K562 (cell line): ENCODE measurements at regions not wholly inside any gene's neighbourhood (a gene's known extent, or its start where the extent isn't known, plus 50 kb on each side); places are given as distances from the start of the nearest gene placed in this dataset.
A peak's percentile ranks its signal among the peaks of the same experiment; 100 is the strongest.

Source experiments
- ATAC-seq: fragments of 200-7000 bp; cut with Tn5 transposase; 3 replicates; pipeline ENCODE4 v1.9.1; 2020; ENCODE audit warnings: moderate library complexity
- BruUV-seq: library from RNA; stranded (reverse); fragments of 400-500 nt; replicated peaks from 2 replicates; lab custom pipeline; 2021; lab: Mats Ljungman, UMichigan
- CTCF ChIA-PET: fragments of 300-600 bp; formaldehyde crosslinking; extraction: SDS; loops from one replicate; lab custom pipeline; 2021; ENCODE audit warnings: low intra/inter-chr PET ratio; lab: Yijun Ruan, JAX
- POLR2A ChIA-PET: fragments of 300-600, 350-650 bp; sonication (Branson Sonifier 250); formaldehyde crosslinking; extraction: SDS; loops from one replicate; lab custom pipeline; 2021; ENCODE audit warnings: antibody characterized with exemption, inconsistent platforms; lab: Yijun Ruan, JAX
- DNase-seq, 4 experiments: peaks; one replicate each; pipeline versions ENCODE4 v3.0.0 to v3.0.0-alpha.2; 2011 to 2018; ENCODE audit warnings: low spot score in 3 of 4, mixed read lengths in 3 of 4; ENCODE audit errors: extremely low read depth in 1 of 4
- FAIRE-seq: peaks from 2 replicates; lab custom pipeline; 2011; peaks lifted over from hg19 to GRCh38; lab: Jason Lieb, UNC
- H2AFZ ChIP-seq: 2 replicates; pipeline ENCODE4 v1.6.0; 2011; ENCODE audit warnings: low read depth, low read length, control low read depth, inconsistent platforms
- H3K27ac ChIP-seq: fragments of 200-600 bp; 3 replicates; pipeline ENCODE4 v1.8.0; 2011; ENCODE audit warnings: low read depth, mild to moderate bottlenecking, control low read depth, inconsistent platforms, low read length, moderate library complexity, mixed read lengths; ENCODE audit errors: extremely low read depth
- H3K27me3 ChIP-seq, 2 experiments: fragments of 300-600 bp in 1 of 2; 2 replicates in 1 of 2; 3 replicates in 1 of 2; pipeline versions ENCODE4 v1.6.0 to v1.8.0; 2011; ENCODE audit warnings: inconsistent platforms in 2 of 2, low read length in 2 of 2, mild to moderate bottlenecking in 1 of 2, mixed read lengths in 1 of 2, moderate library complexity in 1 of 2; ENCODE audit not compliant: control insufficient read depth in 2 of 2, insufficient read depth in 2 of 2
- H3K36me3 ChIP-seq: fragments of 300-600 bp; 3 replicates; pipeline ENCODE4 v1.8.0; 2011; ENCODE audit warnings: mild to moderate bottlenecking, low read length, inconsistent platforms; ENCODE audit not compliant: control insufficient read depth, insufficient read depth
- H3K4me1 ChIP-seq, 2 experiments: fragments of 200-600 bp in 1 of 2; replicated peaks in 1 of 2; 2 replicates in 1 of 2; 3 replicates in 1 of 2; pipeline versions ENCODE4 v1.5.1 to v1.8.0; 2011; ENCODE audit warnings: inconsistent platforms in 2 of 2, low read length in 2 of 2, mild to moderate bottlenecking in 1 of 2, mixed read lengths in 1 of 2, moderate library complexity in 1 of 2; ENCODE audit not compliant: control insufficient read depth in 2 of 2, insufficient read depth in 2 of 2
- H3K4me2 ChIP-seq: 2 replicates; pipeline ENCODE4 v1.6.1; 2011; ENCODE audit warnings: low read length, control low read depth, inconsistent platforms, mixed read lengths; ENCODE audit not compliant: insufficient read depth
- H3K4me3 ChIP-seq: fragments of 200-600 bp; sonication (generic), shearing (Covaris generic); 2 replicates; pipeline ENCODE4 v1.5.1; 2016; ENCODE audit warnings: control low read depth, inconsistent platforms
- H3K79me2 ChIP-seq: fragments of 200-600 bp; 3 replicates; pipeline ENCODE4 v1.8.0; 2011; ENCODE audit warnings: low read length, inconsistent platforms; ENCODE audit not compliant: control insufficient read depth, insufficient read depth
- H3K9ac ChIP-seq, 2 experiments: 2 replicates each; pipeline versions ENCODE4 v1.6.0 to v1.6.1; 2011; ENCODE audit warnings: low read depth in 2 of 2, low read length in 2 of 2, control low read depth in 1 of 2, inconsistent platforms in 1 of 2, mild to moderate bottlenecking in 1 of 2, mixed read lengths in 1 of 2; ENCODE audit not compliant: insufficient read depth in 1 of 2
- H3K9me1 ChIP-seq: one replicate; pipeline ENCODE4 v1.6.0; 2011; ENCODE audit warnings: inconsistent platforms, mild to moderate bottlenecking, low read length, moderate library complexity; ENCODE audit not compliant: control insufficient read depth, insufficient read depth
- H3K9me3 ChIP-seq: replicated peaks from 2 replicates; pipeline ENCODE4 v1.5.1; 2011; ENCODE audit warnings: low read depth, low read length, inconsistent platforms; ENCODE audit not compliant: control insufficient read depth, insufficient read depth
- H4K20me1 ChIP-seq: replicated peaks from 2 replicates; pipeline ENCODE4 v1.6.1; 2011; ENCODE audit warnings: low read length, inconsistent platforms, mixed read lengths; ENCODE audit not compliant: control insufficient read depth, insufficient read depth
- C11orf30 ChIP-seq: fragments of 450-650 bp; IDR thresholded peaks from 2 replicates; pipeline ENCODE4 v1.6.1; 2016; ENCODE audit warnings: low read depth, mild to moderate bottlenecking
- MAFF ChIP-seq: IDR thresholded peaks from 2 replicates; pipeline ENCODE4 v1.6.1; 2012; ENCODE audit warnings: low read length, improper control_type of control experiment
- MAFG ChIP-seq: fragments of 450-650 bp; conservative IDR thresholded peaks from 2 replicates; pipeline ENCODE4 v1.6.1; 2016; ENCODE audit warnings: missing genetic modification characterization, missing compliant biosample characterization
- NFE2 ChIP-seq: IDR thresholded peaks from 2 replicates; pipeline ENCODE4 v1.6.1; 2014; ENCODE audit warnings: antibody characterized with exemption, low read depth
- TRIM25 ChIP-seq: fragments of 450-650 bp; IDR thresholded peaks from 2 replicates; pipeline ENCODE4 v1.7.0; 2016; ENCODE audit warnings: borderline replicate concordance
- ZNF316 ChIP-seq: fragments of 450-650 bp; IDR thresholded peaks from 2 replicates; pipeline ENCODE4 v1.6.1; 2016
- WGBS: fragments of 100-300 bp; shearing (Covaris generic); methylation state at CpG from one replicate; pipeline ENCODE4 v1.1.6; 2016; ENCODE audit warnings: low coverage, mixed read lengths; ENCODE audit not compliant: insufficient coverage; ENCODE audit errors: missing lambda C conversion rate; 5-methylcytosine and 5-hydroxymethylcytosine counted together
- in situ Hi-C: fragments of 300-500 bp; cut with MboI; formaldehyde crosslinking; loops from 4 replicates; pipeline ENCODE4 v1.15.0; 2018; ENCODE audit warnings: inconsistent platforms, mixed read lengths
- intact Hi-C: fragments of 100-400 bp; cut with micrococcal nuclease; formaldehyde crosslinking; loops from 2 replicates; pipeline ENCODE4 v1.14.2; 2022
- TF ChIP-seq, protein P1 (sequence below), 2 experiments: fragments of 450-650 bp; IDR thresholded peaks; 2 replicates each; pipeline ENCODE4 v1.6.1; 2018; ENCODE audit warnings: mild to moderate bottlenecking in 2 of 2, low read depth in 1 of 2; ENCODE audit not compliant: partially characterized antibody in 2 of 2

- ChIA-PET CTCF (no interaction called here), POLR2A (no interaction called here)
- DNase-seq (no peak), ATAC-seq (no peak), FAIRE-seq (no peak)
- no peaks in the 10 kb centered on the region for H3K9me3 ChIP-seq
- no peak overlapping the region for H2AFZ ChIP-seq
- H3K9ac ChIP-seq: no peak overlapping the region
- no peak overlapping the region for H3K27ac ChIP-seq
- H4K20me1 ChIP-seq: no peaks in the 10 kb centered on the region
- H3K4me3 ChIP-seq: no peak overlapping the region
- H3K4me2 ChIP-seq: no peak overlapping the region
- no peaks in the 10 kb centered on the region for H3K79me2 ChIP-seq
- no peaks in the 10 kb centered on the region for H3K36me3 ChIP-seq
- TF ChIP-seq TRIM25 (no peak), ZNF316 (peak; percentile 81), C11orf30 (peak; percentile 70), MAFF (peak; percentile 26; the same call in 1 of the 2 replicates), MAFG (tag) (peak; percentile 73), NFE2 (peak; percentile 42; the same call in 1 of the 2 replicates)
- TF ChIP-seq, protein P1, sequence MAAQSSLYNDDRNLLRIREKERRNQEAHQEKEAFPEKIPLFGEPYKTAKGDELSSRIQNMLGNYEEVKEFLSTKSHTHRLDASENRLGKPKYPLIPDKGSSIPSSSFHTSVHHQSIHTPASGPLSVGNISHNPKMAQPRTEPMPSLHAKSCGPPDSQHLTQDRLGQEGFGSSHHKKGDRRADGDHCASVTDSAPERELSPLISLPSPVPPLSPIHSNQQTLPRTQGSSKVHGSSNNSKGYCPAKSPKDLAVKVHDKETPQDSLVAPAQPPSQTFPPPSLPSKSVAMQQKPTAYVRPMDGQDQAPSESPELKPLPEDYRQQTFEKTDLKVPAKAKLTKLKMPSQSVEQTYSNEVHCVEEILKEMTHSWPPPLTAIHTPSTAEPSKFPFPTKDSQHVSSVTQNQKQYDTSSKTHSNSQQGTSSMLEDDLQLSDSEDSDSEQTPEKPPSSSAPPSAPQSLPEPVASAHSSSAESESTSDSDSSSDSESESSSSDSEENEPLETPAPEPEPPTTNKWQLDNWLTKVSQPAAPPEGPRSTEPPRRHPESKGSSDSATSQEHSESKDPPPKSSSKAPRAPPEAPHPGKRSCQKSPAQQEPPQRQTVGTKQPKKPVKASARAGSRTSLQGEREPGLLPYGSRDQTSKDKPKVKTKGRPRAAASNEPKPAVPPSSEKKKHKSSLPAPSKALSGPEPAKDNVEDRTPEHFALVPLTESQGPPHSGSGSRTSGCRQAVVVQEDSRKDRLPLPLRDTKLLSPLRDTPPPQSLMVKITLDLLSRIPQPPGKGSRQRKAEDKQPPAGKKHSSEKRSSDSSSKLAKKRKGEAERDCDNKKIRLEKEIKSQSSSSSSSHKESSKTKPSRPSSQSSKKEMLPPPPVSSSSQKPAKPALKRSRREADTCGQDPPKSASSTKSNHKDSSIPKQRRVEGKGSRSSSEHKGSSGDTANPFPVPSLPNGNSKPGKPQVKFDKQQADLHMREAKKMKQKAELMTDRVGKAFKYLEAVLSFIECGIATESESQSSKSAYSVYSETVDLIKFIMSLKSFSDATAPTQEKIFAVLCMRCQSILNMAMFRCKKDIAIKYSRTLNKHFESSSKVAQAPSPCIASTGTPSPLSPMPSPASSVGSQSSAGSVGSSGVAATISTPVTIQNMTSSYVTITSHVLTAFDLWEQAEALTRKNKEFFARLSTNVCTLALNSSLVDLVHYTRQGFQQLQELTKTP (IDR thresholded peaks at IDR 0.05; ENCODE audit: low read depth in 1 of 2, partially characterized antibody in 2 of 2): no peak
- in situ Hi-C loops: no loop called here
- H3K27me3 ChIP-seq: no peaks in the 10 kb centered on the region
- WGBS: 2% methylated on average over 6 of the region's 6 CpGs
- H3K9me1 ChIP-seq: no peaks in the 10 kb centered on the region
- H3K4me1 ChIP-seq: no peaks in the 10 kb centered on the region
- intact Hi-C loops: no loop called here
- BruUV-seq: no TSS peak
Observed at GRCh38 chr6:135789375-135790050, 62.0 kb upstream of the PDE7B start.
